IPS DF 4.7 (cell line): ENCODE measurements at regions not wholly inside any gene's neighbourhood (a gene's known extent, or its start where the extent isn't known, plus 50 kb on each side); places are given as distances from the start of the nearest gene placed in this dataset.
"Not testable (repeated sequence)": the region's sequence is repeated elsewhere in the genome, so short reads cannot be mapped to it uniquely, and the experiment has no call there.

Experiments
- DNase-seq: peaks from one replicate; pipeline ENCODE4 v3.0.0-alpha.2; 2013; ENCODE audit warnings: low spot score; ENCODE audit errors: extremely low read depth

- DNase-seq = no peak
Measured at GRCh38 chr7:55261386-55261770, 103.8 kb upstream of the LANCL2 start.

- not testable (repeated sequence) for DNase-seq
Measured at GRCh38 chr7:55265328-55265727, 99.8 kb upstream of the LANCL2 start.

- no peak for DNase-seq
Measured at GRCh38 chr7:55265836-55266642, 99.1 kb upstream of the LANCL2 start.

GRCh38 chr7:55271069-55271626 lies 94.0 kb upstream of the LANCL2 start:
- DNase-seq = no peak

- DNase-seq = no peak
Measured at GRCh38 chr7:55271661-55272060, 93.5 kb upstream of the LANCL2 start.

GRCh38 chr7:55272328-55272727 lies 92.8 kb upstream of the LANCL2 start:
- no peak for DNase-seq

- no peak for DNase-seq
Measured at GRCh38 chr7:55273186-55273980, 91.8 kb upstream of the LANCL2 start.

GRCh38 chr7:55274156-55274555 lies 91.0 kb upstream of the LANCL2 start:
- DNase-seq = no peak

- DNase-seq = no peak
Measured at GRCh38 chr7:55275291-55276200, 89.6 kb upstream of the LANCL2 start.

GRCh38 chr7:55276572-55277295 lies 88.4 kb upstream of the LANCL2 start:
- no peak for DNase-seq

- no peak for DNase-seq
Measured at GRCh38 chr7:55277916-55278315, 87.2 kb upstream of the LANCL2 start.

- no peak for DNase-seq
Measured at GRCh38 chr7:55278321-55278720, 86.8 kb upstream of the LANCL2 start.

- DNase-seq = no peak
Measured at GRCh38 chr7:55279080-55279845, 85.9 kb upstream of the LANCL2 start.

- DNase-seq = peak; percentile 66
Measured at GRCh38 chr7:55280031-55280454, 85.1 kb upstream of the LANCL2 start.

- no peak for DNase-seq
Measured at GRCh38 chr7:55285665-55286064, 79.5 kb upstream of the LANCL2 start.

GRCh38 chr7:55286666-55287065 lies 78.5 kb upstream of the LANCL2 start:
- DNase-seq = no peak

GRCh38 chr7:55288070-55288824 lies 76.9 kb upstream of the LANCL2 start:
- no peak for DNase-seq

GRCh38 chr7:55296070-55296469 lies 69.1 kb upstream of the LANCL2 start:
- no peak for DNase-seq
